ENCODE measurements at regions not wholly inside any gene's neighbourhood (a gene's known extent, or its start where the extent isn't known, plus 50 kb on each side); places are given as distances from the start of the nearest gene placed in this dataset.

DNA sequence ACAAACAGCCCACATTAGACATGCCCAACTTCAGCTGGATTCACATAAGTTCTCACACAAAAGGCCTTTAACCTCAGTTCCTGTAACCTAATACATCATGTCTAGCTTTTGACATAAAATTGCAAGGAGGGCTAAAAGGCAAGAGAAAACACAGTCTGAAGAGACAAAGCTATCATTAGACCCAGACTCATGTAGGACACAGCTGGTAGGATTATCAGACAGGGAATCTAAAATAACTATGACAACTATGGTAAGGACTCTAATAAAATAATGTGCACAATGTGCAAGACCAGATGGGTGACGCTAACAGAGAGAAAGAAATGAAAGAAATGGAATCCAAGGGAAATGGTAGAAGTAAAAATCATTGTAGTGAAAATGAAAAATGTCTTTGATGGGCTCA, 643.2 kb upstream of the RAB6C start:
- TF ChIP-seq, protein P1, sequence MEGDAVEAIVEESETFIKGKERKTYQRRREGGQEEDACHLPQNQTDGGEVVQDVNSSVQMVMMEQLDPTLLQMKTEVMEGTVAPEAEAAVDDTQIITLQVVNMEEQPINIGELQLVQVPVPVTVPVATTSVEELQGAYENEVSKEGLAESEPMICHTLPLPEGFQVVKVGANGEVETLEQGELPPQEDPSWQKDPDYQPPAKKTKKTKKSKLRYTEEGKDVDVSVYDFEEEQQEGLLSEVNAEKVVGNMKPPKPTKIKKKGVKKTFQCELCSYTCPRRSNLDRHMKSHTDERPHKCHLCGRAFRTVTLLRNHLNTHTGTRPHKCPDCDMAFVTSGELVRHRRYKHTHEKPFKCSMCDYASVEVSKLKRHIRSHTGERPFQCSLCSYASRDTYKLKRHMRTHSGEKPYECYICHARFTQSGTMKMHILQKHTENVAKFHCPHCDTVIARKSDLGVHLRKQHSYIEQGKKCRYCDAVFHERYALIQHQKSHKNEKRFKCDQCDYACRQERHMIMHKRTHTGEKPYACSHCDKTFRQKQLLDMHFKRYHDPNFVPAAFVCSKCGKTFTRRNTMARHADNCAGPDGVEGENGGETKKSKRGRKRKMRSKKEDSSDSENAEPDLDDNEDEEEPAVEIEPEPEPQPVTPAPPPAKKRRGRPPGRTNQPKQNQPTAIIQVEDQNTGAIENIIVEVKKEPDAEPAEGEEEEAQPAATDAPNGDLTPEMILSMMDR (IDR thresholded peaks at IDR 0.05; ENCODE audit: poor library complexity) = no peak
- TF ChIP-seq EZH2 (IDR thresholded peaks at IDR 0.05; ENCODE audit: borderline replicate concordance) = no peak
